ENCODE measurements at regions not wholly inside any gene's neighbourhood (a gene's known extent, or its start where the extent isn't known, plus 50 kb on each side); places are given as distances from the start of the nearest gene placed in this dataset.

DNA sequence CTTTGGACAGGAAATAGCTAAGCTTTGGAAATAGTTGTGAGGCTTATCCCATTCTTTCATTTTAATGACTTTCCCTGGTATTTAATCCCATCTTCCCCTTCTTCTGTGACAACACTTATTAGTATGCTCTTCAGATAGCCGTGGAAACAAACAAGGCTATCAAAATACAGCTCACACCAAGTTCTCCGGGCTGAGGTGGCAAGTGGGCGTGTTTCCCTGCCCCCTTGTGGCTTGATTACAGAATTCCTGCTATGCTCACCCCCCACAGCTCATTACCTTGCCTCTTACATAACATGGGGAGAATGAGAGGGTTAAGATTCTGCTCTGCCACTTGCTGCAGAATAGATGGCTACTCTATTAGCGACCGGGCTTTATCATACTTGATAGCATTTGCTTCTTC, 437.1 kb upstream of the TLE4 start:
- Mint-ChIP-seq H3K4me1 (ENCODE audit: low read depth in 2 of 2) (no peaks in the 10 kb centered on the region), H3K36me3 (no peaks in the 10 kb centered on the region), H3K27me3 (no peaks in the 10 kb centered on the region), H3K27ac (no peak overlapping the region), H3K9me3 (no peaks in the 10 kb centered on the region), H3K4me3 (no peak overlapping the region)
- ATAC-seq (no peak), DNase-seq (ENCODE audit: low spot score) (no peak)

DNA sequence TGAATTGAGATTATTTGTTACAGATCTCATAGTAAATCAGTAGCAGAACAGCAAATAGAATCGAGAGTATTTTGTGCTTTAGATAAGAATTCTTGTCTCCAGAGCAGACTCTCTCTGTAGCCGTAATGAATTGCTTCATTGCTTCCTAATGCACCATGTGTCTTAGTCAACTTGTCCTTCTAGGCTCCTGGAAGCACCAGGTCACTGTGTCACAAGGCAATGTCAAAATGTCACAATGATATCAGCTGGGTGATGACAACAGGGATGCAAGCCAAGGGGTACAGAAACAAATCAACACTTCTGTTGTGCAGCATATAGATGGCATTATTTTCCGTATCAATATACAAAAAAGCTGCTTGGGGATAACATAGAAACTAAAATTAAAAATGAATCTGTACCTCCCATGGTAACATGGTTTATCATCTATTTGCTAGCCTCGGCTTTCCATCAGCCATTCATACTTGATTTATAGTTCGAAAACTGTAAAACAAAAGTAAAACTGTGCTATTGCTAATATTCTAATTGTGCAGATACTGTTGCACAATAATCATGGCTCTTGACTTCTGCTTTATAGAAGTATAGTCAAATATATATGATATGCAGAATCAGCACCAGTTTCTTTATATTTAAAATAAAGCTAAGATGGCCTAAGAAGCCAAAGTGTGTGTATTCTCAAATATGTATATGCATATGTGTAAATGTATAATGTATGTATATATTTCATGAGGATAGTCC, 435.9 kb upstream of the TLE4 start:
- no peaks in the 10 kb centered on the region for H3K9me3 Mint-ChIP-seq
- H3K27me3 Mint-ChIP-seq = no peaks in the 10 kb centered on the region
- no peak overlapping the region for H3K4me3 Mint-ChIP-seq
- ATAC-seq = no peak
- no peak for DNase-seq (ENCODE audit: low spot score)
- no peak overlapping the region for H3K27ac Mint-ChIP-seq
- no peaks in the 10 kb centered on the region for H3K4me1 Mint-ChIP-seq (ENCODE audit: low read depth in 2 of 2)
- H3K36me3 Mint-ChIP-seq = no peaks in the 10 kb centered on the region

DNA sequence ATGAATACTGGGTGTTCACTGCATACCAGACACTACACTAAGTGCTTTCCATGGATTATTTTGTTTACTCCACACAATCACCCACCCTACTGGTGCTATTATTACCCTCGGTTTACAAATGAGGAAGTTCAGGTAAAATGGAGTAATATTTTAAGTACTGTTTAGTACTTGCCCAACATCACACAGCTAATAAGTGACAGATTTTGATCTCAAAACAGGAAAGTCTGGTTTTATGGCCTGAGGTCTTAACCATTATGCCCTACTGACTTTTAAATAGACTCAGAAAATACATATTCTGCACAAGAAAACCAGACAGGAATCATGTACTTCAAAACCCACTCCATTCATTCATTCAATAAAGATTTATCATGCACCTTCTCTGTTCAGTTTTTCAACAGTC, 431.0 kb upstream of the TLE4 start:
- Mint-ChIP-seq H3K27ac (no peak overlapping the region), H3K4me1 (ENCODE audit: low read depth in 2 of 2) (no peaks in the 10 kb centered on the region), H3K36me3 (no peaks in the 10 kb centered on the region), H3K4me3 (no peak overlapping the region), H3K9me3 (peaks cover 4% of the 10 kb centered on the region), H3K27me3 (no peaks in the 10 kb centered on the region)
- ATAC-seq (no peak), DNase-seq (ENCODE audit: low spot score) (no peak)

DNA sequence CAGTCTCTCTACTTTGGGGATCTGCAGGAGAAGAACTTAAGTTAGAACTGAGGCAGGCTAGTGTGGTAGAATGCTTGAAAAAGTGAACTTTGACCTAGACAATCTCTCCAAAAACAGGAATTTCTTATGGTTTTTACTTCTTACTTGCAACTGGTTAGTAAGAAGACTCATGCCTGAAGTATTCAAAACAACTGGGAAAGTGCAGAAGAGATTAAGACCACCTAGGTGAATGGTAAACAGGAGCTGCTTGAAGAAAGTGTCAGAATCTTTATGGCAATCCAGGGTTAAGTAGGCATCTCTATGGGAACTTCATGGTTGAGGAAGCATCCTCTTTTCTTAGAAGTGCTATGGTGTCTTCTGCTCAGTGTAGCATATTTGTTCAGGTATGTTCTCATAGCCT, 428.6 kb upstream of the TLE4 start:
- H3K9me3 Mint-ChIP-seq = peaks cover 9% of the 10 kb centered on the region
- H3K36me3 Mint-ChIP-seq = no peaks in the 10 kb centered on the region
- no peaks in the 10 kb centered on the region for H3K27me3 Mint-ChIP-seq
- ATAC-seq (no peak), DNase-seq (ENCODE audit: low spot score) (no peak)
- H3K4me1 Mint-ChIP-seq (ENCODE audit: low read depth in 2 of 2) = no peaks in the 10 kb centered on the region
- no peak overlapping the region for H3K4me3 Mint-ChIP-seq
- H3K27ac Mint-ChIP-seq = no peak overlapping the region

DNA sequence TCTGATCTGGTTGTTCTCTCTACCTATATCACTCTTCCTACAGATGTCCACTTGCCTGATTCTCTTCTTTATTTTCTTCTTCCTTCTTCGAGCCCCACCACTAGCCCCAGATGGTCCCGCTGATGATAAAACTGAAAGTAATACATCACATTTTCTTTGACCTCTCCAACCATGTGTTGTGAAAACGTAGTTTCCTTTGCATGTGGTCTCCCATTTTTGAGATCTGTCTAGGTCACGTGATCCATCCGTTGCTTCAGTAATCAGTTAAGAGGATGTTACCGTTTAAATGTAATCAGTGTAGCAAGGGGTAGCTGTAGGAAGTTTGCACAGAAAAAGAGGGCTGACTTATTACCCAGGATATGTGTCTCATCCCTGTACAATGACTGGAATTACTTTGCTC, 426.3 kb upstream of the TLE4 start:
- no peak for DNase-seq (ENCODE audit: low spot score)
- Mint-ChIP-seq H3K4me3 (no peak overlapping the region), H3K27ac (no peak overlapping the region), H3K36me3 (no peaks in the 10 kb centered on the region), H3K4me1 (ENCODE audit: low read depth in 2 of 2) (no peaks in the 10 kb centered on the region), H3K9me3 (peaks cover 9% of the 10 kb centered on the region), H3K27me3 (no peaks in the 10 kb centered on the region)
- ATAC-seq = no peak

DNA sequence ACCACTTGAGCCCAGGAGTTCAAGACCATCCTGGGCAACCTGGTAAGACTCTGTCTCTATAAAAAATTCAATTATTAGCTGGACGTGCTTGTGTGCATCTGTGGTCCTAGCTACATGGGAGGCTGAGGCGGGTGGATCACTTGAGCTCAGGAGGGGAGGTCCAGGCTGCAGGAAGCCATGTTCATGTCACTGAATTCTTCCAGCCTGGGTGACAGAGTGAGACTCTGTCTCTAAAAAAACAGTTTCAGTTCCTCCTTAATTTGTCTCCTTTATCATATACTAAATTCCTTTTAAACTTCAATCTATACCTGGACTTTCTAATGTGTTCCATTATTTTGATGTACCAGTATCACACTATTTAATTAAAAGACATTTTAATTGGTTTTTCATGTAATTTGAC, 422.2 kb upstream of the TLE4 start:
- DNase-seq (ENCODE audit: low spot score) (no peak), ATAC-seq (no peak)
- Mint-ChIP-seq H3K27ac (no peak overlapping the region), H3K36me3 (no peaks in the 10 kb centered on the region), H3K4me1 (ENCODE audit: low read depth in 2 of 2) (no peaks in the 10 kb centered on the region), H3K9me3 (peaks cover 9% of the 10 kb centered on the region), H3K27me3 (no peaks in the 10 kb centered on the region), H3K4me3 (no peak overlapping the region)

DNA sequence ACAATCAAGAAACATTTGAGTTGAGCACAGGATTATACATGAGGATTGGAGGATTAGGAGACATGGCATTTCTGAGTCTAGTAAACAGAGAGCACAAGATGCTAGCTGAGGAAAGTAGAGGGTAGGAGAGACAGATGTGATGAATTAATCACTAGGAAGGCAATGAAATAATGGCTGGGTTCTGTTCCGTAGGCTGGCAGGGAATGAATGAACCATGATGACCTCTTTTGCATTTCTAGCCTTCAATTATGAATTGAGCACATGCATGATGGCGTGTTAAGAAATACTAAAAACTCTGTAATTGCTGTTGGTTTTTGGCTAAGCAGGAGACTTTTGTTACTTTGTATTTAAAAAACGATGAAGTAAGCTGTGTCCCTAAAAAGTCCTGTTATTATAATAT, 420.0 kb upstream of the TLE4 start:
- ATAC-seq = no peak
- Mint-ChIP-seq H3K27ac (no peak overlapping the region), H3K36me3 (no peaks in the 10 kb centered on the region), H3K4me3 (no peak overlapping the region), H3K9me3 (peaks cover 5% of the 10 kb centered on the region), H3K27me3 (no peaks in the 10 kb centered on the region), H3K4me1 (ENCODE audit: low read depth in 2 of 2) (no peaks in the 10 kb centered on the region)
- DNase-seq (ENCODE audit: low spot score) = no peak

DNA sequence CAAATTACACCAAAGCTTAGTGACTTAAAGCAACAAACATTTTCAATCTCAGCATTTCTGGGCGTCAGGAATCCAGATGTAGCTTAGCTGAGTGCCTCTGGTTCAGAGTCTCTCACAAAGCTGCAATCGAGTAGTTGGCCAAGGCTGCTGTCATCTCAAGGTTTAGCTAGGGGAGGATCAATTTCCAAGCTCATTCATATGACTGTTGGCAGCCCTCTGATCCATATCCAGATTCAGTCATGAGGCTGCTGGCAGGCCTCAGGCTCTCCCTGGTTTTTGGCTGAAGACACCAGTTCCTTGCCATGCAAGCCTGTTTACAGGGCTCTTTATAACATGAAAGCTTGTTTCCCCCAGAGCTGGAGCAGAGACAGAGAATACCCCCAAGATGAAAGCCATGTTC, 419.5 kb upstream of the TLE4 start:
- no peak for ATAC-seq
- Mint-ChIP-seq H3K4me1 (ENCODE audit: low read depth in 2 of 2) (no peaks in the 10 kb centered on the region), H3K36me3 (no peaks in the 10 kb centered on the region), H3K4me3 (no peak overlapping the region), H3K27ac (no peak overlapping the region), H3K27me3 (no peaks in the 10 kb centered on the region), H3K9me3 (peaks cover 5% of the 10 kb centered on the region)
- no peak for DNase-seq (ENCODE audit: low spot score)

DNA sequence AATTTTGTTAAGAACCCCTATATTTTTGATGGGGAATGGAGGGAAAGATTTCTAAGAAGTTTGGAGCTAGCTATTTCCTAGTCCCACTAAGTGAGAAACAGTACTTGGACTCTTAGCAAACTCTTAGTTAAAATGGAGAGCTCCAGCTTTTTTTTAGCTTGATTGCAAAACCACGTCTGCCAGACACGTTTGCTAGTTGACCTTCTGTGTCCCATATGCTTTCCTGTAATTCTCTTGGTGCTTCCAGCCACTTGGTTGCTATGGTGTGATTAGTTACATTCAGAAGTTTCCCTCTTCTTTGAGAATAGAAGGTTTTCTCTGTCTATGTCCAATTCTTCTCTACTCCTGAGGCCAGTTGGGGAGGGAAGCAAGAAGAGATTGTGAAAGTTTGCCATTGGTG, 417.0 kb upstream of the TLE4 start:
- no peaks in the 10 kb centered on the region for H3K9me3 Mint-ChIP-seq
- ATAC-seq = no peak
- no peaks in the 10 kb centered on the region for H3K36me3 Mint-ChIP-seq
- no peaks in the 10 kb centered on the region for H3K4me1 Mint-ChIP-seq (ENCODE audit: low read depth in 2 of 2)
- no peaks in the 10 kb centered on the region for H3K27me3 Mint-ChIP-seq
- H3K4me3 Mint-ChIP-seq = no peak overlapping the region
- no peak overlapping the region for H3K27ac Mint-ChIP-seq
- no peak for DNase-seq (ENCODE audit: low spot score)

DNA sequence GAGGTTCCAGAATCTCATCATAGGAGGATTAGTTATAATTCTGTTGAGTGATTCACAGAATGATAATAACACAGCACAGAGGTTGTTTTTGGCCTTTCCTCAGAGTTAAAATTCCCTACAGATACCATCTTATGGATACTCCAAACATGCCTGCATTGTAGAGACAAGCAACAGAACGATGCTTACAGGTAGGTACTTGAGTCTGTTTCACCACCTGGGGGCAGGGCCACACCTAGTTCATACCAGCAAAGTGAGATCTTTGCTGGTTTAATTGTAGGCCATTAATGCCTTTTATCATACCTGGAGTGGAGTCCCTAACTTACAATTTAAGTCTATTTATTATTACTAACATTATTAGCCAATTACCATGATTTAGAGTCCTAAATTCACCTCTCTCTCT, 416.5 kb upstream of the TLE4 start:
- no peak for DNase-seq (ENCODE audit: low spot score)
- H3K27ac Mint-ChIP-seq = no peak overlapping the region
- H3K9me3 Mint-ChIP-seq = no peaks in the 10 kb centered on the region
- H3K36me3 Mint-ChIP-seq = no peaks in the 10 kb centered on the region
- no peak overlapping the region for H3K4me3 Mint-ChIP-seq
- no peak for ATAC-seq
- H3K4me1 Mint-ChIP-seq (ENCODE audit: low read depth in 2 of 2) = no peaks in the 10 kb centered on the region
- no peaks in the 10 kb centered on the region for H3K27me3 Mint-ChIP-seq

DNA sequence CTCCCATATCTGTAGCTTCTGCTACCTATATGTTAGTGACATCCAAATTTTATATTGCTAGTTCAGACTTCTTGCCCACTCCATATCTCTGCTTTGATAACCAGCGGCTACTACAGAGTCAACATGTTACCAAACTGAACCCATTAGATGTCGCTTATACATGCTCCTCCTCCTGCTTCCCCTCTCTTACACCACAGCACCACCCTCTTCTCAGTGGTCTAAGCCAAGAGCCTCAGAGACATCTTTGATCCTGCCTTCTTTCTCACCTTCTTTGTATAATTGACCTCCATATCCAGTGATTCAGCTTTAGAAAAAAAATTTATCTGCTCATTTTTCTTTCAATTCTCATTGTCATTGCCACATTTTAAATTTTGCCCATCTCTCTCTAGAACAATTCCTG, 408.2 kb upstream of the TLE4 start:
- Mint-ChIP-seq H3K36me3 (no peaks in the 10 kb centered on the region), H3K4me3 (no peak overlapping the region), H3K27me3 (peaks cover 0 to 10% of the 10 kb centered on the region in 2 donors), H3K4me1 (ENCODE audit: low read depth in 2 of 2) (peaks cover 0 to 8% of the 10 kb centered on the region in 2 donors), H3K9me3 (peaks cover 4% of the 10 kb centered on the region), H3K27ac (no peak overlapping the region)
- peak in 1 of 2 donors; percentile 6 for ATAC-seq
- DNase-seq (ENCODE audit: low spot score) = no peak

DNA sequence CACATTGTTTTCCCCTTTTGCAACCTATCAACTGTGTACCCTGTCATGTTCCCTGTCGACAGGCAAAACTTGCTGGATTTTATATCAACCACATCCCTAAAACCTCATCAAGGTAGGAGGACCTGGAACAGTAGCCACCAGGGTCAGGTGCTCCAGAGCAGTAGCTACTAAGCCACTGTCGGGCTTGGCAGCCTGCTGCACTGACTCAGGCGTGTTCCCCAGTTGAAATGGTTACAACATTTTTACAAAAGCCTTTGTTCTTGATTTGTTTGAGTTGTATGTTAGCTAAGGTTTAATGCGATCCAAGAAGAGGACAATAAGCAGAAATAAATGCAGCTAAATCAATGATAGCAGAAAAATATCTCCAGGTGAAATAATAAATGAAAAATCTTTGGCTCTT, 407.4 kb upstream of the TLE4 start:
- no peak overlapping the region for H3K4me3 Mint-ChIP-seq
- H3K4me1 Mint-ChIP-seq (ENCODE audit: low read depth in 2 of 2) = peaks cover 0 to 8% of the 10 kb centered on the region in 2 donors
- H3K27ac Mint-ChIP-seq = no peak overlapping the region
- no peaks in the 10 kb centered on the region for H3K36me3 Mint-ChIP-seq
- no peak for ATAC-seq
- H3K9me3 Mint-ChIP-seq = peaks cover 6% of the 10 kb centered on the region
- peaks cover 0 to 10% of the 10 kb centered on the region in 2 donors for H3K27me3 Mint-ChIP-seq
- DNase-seq (ENCODE audit: low spot score) = no peak

DNA sequence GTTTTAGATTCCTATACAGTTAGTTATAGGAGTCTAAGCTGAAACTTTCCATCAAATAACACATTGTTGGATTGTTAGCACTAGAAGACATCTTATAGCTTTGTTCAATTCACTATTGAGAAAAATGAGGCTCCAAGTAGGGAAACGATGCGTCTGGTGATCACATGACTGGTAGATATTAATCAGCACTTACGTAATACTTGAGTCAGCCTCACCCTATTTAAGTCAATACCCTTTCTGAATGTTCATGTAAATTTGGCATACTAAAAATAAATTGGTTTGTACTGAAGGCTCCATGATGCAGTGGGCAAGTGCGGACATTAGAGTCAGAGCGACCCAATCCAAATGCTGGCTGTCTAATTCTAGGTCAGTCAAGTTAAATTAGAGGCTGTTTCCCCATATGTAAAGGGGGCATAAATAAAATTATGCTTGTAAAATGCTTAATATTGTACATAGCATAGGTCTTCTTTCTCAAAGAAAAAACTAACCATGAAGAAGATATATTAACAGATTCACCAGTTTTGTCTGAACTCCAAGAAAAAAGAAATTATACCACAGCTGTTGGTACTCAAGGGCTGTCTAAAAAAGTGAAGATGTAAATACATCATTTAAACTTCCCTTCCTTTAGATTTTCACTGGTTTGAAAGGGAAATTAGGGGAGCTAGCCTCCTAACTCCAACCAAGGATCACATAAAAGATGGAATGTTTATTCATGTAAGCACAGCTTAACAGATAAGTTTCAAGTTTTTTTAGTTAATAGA, 406.6 kb upstream of the TLE4 start:
- DNase-seq (ENCODE audit: low spot score) = no peak
- peaks cover 0 to 10% of the 10 kb centered on the region in 2 donors for H3K27me3 Mint-ChIP-seq
- H3K9me3 Mint-ChIP-seq = peaks cover 6% of the 10 kb centered on the region
- no peak for ATAC-seq
- no peaks in the 10 kb centered on the region for H3K36me3 Mint-ChIP-seq
- H3K4me3 Mint-ChIP-seq = no peak overlapping the region
- H3K27ac Mint-ChIP-seq = no peak overlapping the region
- H3K4me1 Mint-ChIP-seq (ENCODE audit: low read depth in 2 of 2) = peaks cover 0 to 8% of the 10 kb centered on the region in 2 donors

DNA sequence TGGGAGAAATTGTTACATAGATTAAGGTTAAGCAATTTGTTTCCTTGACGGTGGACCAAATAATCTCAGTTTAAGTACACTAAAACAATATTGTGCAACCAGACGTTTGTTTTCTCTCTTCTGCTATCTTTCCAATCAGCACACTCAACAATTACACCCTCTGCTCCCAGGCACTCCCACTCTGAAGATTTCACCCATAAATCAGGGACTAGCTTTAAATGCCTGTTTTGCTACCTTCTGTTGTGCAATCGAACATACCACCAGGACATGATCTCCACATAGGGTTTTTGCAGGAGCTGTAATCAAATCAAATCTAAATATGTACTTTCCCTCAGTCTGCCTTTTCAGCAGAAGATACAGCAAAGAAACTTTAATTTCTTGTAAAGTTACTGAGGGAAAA, 405.8 kb upstream of the TLE4 start:
- Mint-ChIP-seq H3K36me3 (no peaks in the 10 kb centered on the region), H3K4me3 (no peak overlapping the region), H3K9me3 (peaks cover 10% of the 10 kb centered on the region), H3K4me1 (ENCODE audit: low read depth in 2 of 2) (peaks cover 0 to 8% of the 10 kb centered on the region in 2 donors), H3K27ac (no peak overlapping the region), H3K27me3 (peaks cover 0 to 10% of the 10 kb centered on the region in 2 donors)
- ATAC-seq = no peak
- DNase-seq (ENCODE audit: low spot score) = no peak

Measured in natural killer cell treated with Interleukin-12 subunit alpha and Interleukin-12 subunit beta and Interleukin-15 and Interleukin-18, amount 100 ng/mL, for 72 hours (primary cell).